ENCODE measurements at regions not wholly inside any gene's neighbourhood (a gene's known extent, or its start where the extent isn't known, plus 50 kb on each side); places are given as distances from the start of the nearest gene placed in this dataset.

DNA sequence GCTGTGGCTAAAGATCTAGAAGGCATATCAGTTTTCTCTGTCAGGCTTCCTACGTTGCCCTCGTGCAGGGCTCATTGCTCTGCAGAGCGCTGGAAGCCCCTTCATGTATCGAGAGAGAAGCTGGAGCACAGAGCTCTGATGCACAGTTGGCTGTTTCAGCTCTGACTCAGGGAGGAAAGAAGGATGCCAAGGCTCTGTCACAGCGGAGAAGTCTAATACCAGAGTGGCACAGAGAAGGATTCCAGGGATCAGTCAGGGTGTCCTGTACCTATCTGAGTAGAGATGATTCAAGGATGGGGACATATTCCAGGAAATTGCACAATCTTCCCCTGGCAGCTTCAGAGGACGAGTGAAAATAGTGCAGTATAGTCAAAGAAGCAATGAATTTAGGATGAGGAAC lies 179.2 kb upstream of the FMN2 start:
- Mint-ChIP-seq H3K9me3 (no peaks in the 10 kb centered on the region), H3K4me3 (no peak overlapping the region), H3K36me3 (ENCODE audit: low read depth) (no peaks in the 10 kb centered on the region), H3K4me1 (ENCODE audit: low read depth) (no peaks in the 10 kb centered on the region), H3K27me3 (ENCODE audit: low read depth) (peaks cover 12% of the 10 kb centered on the region), H3K27ac (no peak overlapping the region)
- no peak for DNase-seq (ENCODE audit: low spot score)

- Mint-ChIP-seq H3K27ac (no peak overlapping the region), H3K4me1 (ENCODE audit: low read depth) (no peaks in the 10 kb centered on the region), H3K36me3 (ENCODE audit: low read depth) (no peaks in the 10 kb centered on the region), H3K27me3 (ENCODE audit: low read depth) (peaks cover 14% of the 10 kb centered on the region), H3K9me3 (no peaks in the 10 kb centered on the region), H3K4me3 (no peak overlapping the region)
- no peak for DNase-seq (ENCODE audit: low spot score)
These were observed 178.5 kb upstream of the FMN2 start for GRCh38 chr1:239913141-239913585.

DNA sequence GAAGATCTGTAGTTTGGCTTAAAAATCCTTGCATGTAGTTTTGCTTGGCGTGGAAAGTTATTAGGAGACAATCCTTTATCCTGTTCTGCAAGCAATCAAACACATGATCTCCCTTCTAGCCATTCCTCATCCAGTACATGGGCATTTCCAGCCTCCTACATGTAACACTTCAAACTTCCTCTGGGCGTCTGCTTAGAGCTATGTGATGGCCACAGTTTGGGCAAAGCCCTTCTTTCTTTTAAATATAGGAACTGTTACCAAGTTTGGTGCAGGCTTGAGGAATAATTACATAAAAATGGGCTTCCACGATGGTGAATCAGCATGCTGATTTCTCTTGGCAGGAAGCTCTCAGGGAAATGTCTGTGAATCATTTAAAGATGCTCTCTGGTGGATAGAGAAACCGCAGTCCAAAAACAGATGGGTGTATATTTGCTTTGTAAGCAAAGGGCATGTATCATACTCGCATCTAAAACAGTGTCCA lies 176.9 kb upstream of the FMN2 start:
- H3K9me3 Mint-ChIP-seq = no peaks in the 10 kb centered on the region
- H3K27me3 Mint-ChIP-seq (ENCODE audit: low read depth) = peaks cover 14% of the 10 kb centered on the region
- H3K36me3 Mint-ChIP-seq (ENCODE audit: low read depth) = no peaks in the 10 kb centered on the region
- no peak overlapping the region for H3K4me3 Mint-ChIP-seq
- no peak for DNase-seq (ENCODE audit: low spot score)
- H3K27ac Mint-ChIP-seq = no peak overlapping the region
- no peaks in the 10 kb centered on the region for H3K4me1 Mint-ChIP-seq (ENCODE audit: low read depth)

DNA sequence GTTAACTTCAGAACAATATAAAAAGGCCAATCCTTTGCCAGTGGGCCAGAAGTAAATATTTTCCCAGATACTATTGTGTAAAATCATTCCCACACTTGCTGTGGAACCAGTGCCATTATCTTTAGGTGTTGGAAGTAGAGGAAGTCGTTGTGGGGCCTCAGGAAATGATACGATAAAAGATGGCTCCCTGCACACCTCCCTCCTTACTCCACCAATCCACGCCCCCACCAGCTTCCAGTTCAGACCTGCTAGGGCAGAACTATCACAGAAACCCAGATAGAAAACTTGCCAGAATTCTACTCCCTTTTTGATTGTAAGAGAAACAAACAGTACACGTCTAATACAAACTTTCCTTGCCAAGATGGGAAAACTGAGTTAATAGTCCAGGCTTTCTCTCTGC lies 173.0 kb upstream of the FMN2 start:
- Mint-ChIP-seq H3K4me1 (ENCODE audit: low read depth) (peaks cover 3% of the 10 kb centered on the region), H3K4me3 (no peak overlapping the region), H3K27me3 (ENCODE audit: low read depth) (peaks cover 15% of the 10 kb centered on the region), H3K27ac (no peak overlapping the region), H3K9me3 (no peaks in the 10 kb centered on the region), H3K36me3 (ENCODE audit: low read depth) (no peaks in the 10 kb centered on the region)
- DNase-seq (ENCODE audit: low spot score) = no peak

- H3K9me3 Mint-ChIP-seq = no peaks in the 10 kb centered on the region
- DNase-seq (ENCODE audit: low spot score) = no peak
- H3K4me1 Mint-ChIP-seq (ENCODE audit: low read depth) = peaks cover 3% of the 10 kb centered on the region
- H3K27ac Mint-ChIP-seq = no peak overlapping the region
- H3K27me3 Mint-ChIP-seq (ENCODE audit: low read depth) = peaks cover 13% of the 10 kb centered on the region
- H3K36me3 Mint-ChIP-seq (ENCODE audit: low read depth) = no peaks in the 10 kb centered on the region
- no peak overlapping the region for H3K4me3 Mint-ChIP-seq
These were observed 171.5 kb upstream of the FMN2 start for GRCh38 chr1:239920214-239920613.

- Mint-ChIP-seq H3K4me1 (ENCODE audit: low read depth) (peaks cover 3% of the 10 kb centered on the region), H3K4me3 (no peak overlapping the region), H3K27ac (no peak overlapping the region), H3K27me3 (ENCODE audit: low read depth) (peaks cover 9% of the 10 kb centered on the region), H3K36me3 (ENCODE audit: low read depth) (no peaks in the 10 kb centered on the region), H3K9me3 (no peaks in the 10 kb centered on the region)
- no peak for DNase-seq (ENCODE audit: low spot score)
These were observed 168.7 kb upstream of the FMN2 start for GRCh38 chr1:239922778-239923522.

GRCh38 chr1:239924741-239925350 lies 166.8 kb upstream of the FMN2 start:
- Mint-ChIP-seq H3K27ac (no peak overlapping the region), H3K4me3 (no peak overlapping the region), H3K27me3 (ENCODE audit: low read depth) (peaks cover 11% of the 10 kb centered on the region), H3K9me3 (no peaks in the 10 kb centered on the region), H3K36me3 (ENCODE audit: low read depth) (no peaks in the 10 kb centered on the region), H3K4me1 (ENCODE audit: low read depth) (peaks cover 3% of the 10 kb centered on the region)
- DNase-seq (ENCODE audit: low spot score) = no peak

- peaks cover 3% of the 10 kb centered on the region for H3K4me1 Mint-ChIP-seq (ENCODE audit: low read depth)
- no peak for DNase-seq (ENCODE audit: low spot score)
- H3K27ac Mint-ChIP-seq = no peak overlapping the region
- no peak overlapping the region for H3K4me3 Mint-ChIP-seq
- no peaks in the 10 kb centered on the region for H3K36me3 Mint-ChIP-seq (ENCODE audit: low read depth)
- H3K9me3 Mint-ChIP-seq = no peaks in the 10 kb centered on the region
- peaks cover 3% of the 10 kb centered on the region for H3K27me3 Mint-ChIP-seq (ENCODE audit: low read depth)
These were observed 165.5 kb upstream of the FMN2 start for GRCh38 chr1:239926184-239926583.

DNA sequence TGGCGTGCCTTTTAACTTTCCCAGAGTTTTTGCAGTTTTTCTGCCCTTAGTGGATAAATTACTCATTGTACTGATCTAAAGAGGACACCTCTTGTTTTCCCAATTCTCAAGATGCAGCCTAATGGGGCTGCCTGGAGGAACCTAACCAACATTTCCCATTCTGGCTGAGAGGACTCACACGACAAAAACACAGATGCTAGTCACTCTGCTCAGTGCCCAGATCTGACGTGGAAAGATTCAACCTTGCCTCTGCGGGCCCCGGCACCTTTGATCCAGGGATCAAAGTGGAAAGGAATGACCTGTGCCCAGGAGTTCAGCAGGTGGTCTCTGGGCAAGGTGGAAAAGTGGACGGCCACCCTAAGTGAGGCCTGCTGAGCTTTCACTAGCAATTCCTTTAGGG lies 162.4 kb upstream of the FMN2 start:
- Mint-ChIP-seq H3K9me3 (no peaks in the 10 kb centered on the region), H3K27ac (no peak overlapping the region), H3K4me1 (ENCODE audit: low read depth) (no peaks in the 10 kb centered on the region), H3K36me3 (ENCODE audit: low read depth) (no peaks in the 10 kb centered on the region), H3K27me3 (ENCODE audit: low read depth) (peaks cover 3% of the 10 kb centered on the region), H3K4me3 (no peak overlapping the region)
- no peak for DNase-seq (ENCODE audit: low spot score)

- no peak overlapping the region for H3K4me3 Mint-ChIP-seq
- H3K9me3 Mint-ChIP-seq = no peaks in the 10 kb centered on the region
- no peak overlapping the region for H3K27ac Mint-ChIP-seq
- no peaks in the 10 kb centered on the region for H3K4me1 Mint-ChIP-seq (ENCODE audit: low read depth)
- DNase-seq (ENCODE audit: low spot score) = no peak
- H3K36me3 Mint-ChIP-seq (ENCODE audit: low read depth) = no peaks in the 10 kb centered on the region
- H3K27me3 Mint-ChIP-seq (ENCODE audit: low read depth) = peaks cover 3% of the 10 kb centered on the region
These were observed 160.9 kb upstream of the FMN2 start for GRCh38 chr1:239930686-239931262.

GRCh38 chr1:239931341-239931740 lies 160.3 kb upstream of the FMN2 start:
- DNase-seq (ENCODE audit: low spot score) = no peak
- Mint-ChIP-seq H3K36me3 (ENCODE audit: low read depth) (no peaks in the 10 kb centered on the region), H3K4me1 (ENCODE audit: low read depth) (no peaks in the 10 kb centered on the region), H3K27me3 (ENCODE audit: low read depth) (peaks cover 3% of the 10 kb centered on the region), H3K27ac (no peak overlapping the region), H3K4me3 (no peak overlapping the region), H3K9me3 (no peaks in the 10 kb centered on the region)

DNA sequence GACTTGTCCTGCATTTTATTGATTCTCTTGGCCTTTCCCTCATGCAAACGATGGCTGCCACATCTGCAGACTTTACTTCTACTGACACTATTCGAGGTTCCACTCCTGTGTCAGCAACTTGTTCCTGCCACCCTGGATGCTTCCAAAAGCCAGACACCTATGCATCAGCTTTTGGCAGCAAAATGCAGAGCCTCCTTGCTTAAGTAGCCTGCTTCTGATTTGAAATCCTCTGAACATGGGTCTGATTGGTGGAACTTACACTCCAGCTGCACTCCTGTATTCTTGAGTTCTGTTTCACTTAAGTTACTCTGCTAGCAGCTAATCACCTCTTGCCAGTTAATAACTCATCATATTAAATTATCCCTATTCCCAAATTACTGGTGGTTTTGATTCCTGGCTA lies 152.1 kb upstream of the FMN2 start:
- H3K9me3 Mint-ChIP-seq = no peaks in the 10 kb centered on the region
- no peaks in the 10 kb centered on the region for H3K4me1 Mint-ChIP-seq (ENCODE audit: low read depth)
- no peak overlapping the region for H3K27ac Mint-ChIP-seq
- H3K27me3 Mint-ChIP-seq (ENCODE audit: low read depth) = no peaks in the 10 kb centered on the region
- no peak for DNase-seq (ENCODE audit: low spot score)
- no peaks in the 10 kb centered on the region for H3K36me3 Mint-ChIP-seq (ENCODE audit: low read depth)
- H3K4me3 Mint-ChIP-seq = no peak overlapping the region

GRCh38 chr1:239943761-239944160 lies 147.9 kb upstream of the FMN2 start:
- Mint-ChIP-seq H3K27me3 (ENCODE audit: low read depth) (no peaks in the 10 kb centered on the region), H3K4me3 (no peak overlapping the region), H3K9me3 (no peaks in the 10 kb centered on the region), H3K4me1 (ENCODE audit: low read depth) (no peaks in the 10 kb centered on the region), H3K27ac (no peak overlapping the region), H3K36me3 (ENCODE audit: low read depth) (no peaks in the 10 kb centered on the region)
- DNase-seq (ENCODE audit: low spot score) = no peak

GRCh38 chr1:239944666-239945065 lies 147.0 kb upstream of the FMN2 start:
- no peaks in the 10 kb centered on the region for H3K27me3 Mint-ChIP-seq (ENCODE audit: low read depth)
- no peaks in the 10 kb centered on the region for H3K4me1 Mint-ChIP-seq (ENCODE audit: low read depth)
- H3K36me3 Mint-ChIP-seq (ENCODE audit: low read depth) = no peaks in the 10 kb centered on the region
- H3K4me3 Mint-ChIP-seq = no peak overlapping the region
- H3K27ac Mint-ChIP-seq = no peak overlapping the region
- no peak for DNase-seq (ENCODE audit: low spot score)
- H3K9me3 Mint-ChIP-seq = no peaks in the 10 kb centered on the region

Measured in T-helper 2 cell treated with Interferon-gamma antibody and Interleukin-4, amounts not matched to agents 5 μg/mL and 100 μg/mL, for 36 hours (primary cell).